K562 (cell line): ENCODE measurements at regions not wholly inside any gene's neighbourhood (a gene's known extent, or its start where the extent isn't known, plus 50 kb on each side); places are given as distances from the start of the nearest gene placed in this dataset.

ENCODE experiments used
- C11orf30 ChIP-seq: fragments of 450-650 bp; IDR thresholded peaks from 2 replicates; pipeline ENCODE4 v1.6.1; 2016; ENCODE audit warnings: low read depth, mild to moderate bottlenecking
- DPF2 ChIP-seq: fragments of 450-650 bp; IDR thresholded peaks from 2 replicates; pipeline ENCODE4 v1.6.1; 2016
- E2F1 ChIP-seq: sonication (generic); formaldehyde crosslinking; IDR thresholded peaks from 2 replicates; pipeline ENCODE4 v1.8.1; 2023; ENCODE audit warnings: mild to moderate bottlenecking, missing genetic modification reagents, moderate library complexity
- ETS1 ChIP-seq: conservative IDR thresholded peaks from 2 replicates; pipeline ENCODE4 v1.6.1; 2011; ENCODE audit warnings: low read depth, mild to moderate bottlenecking, low read length; ENCODE audit not compliant: control insufficient read depth
- EZH2 ChIP-seq: IDR thresholded peaks from 2 replicates; pipeline ENCODE4 v1.6.1; 2012; ENCODE audit warnings: low read depth, mild to moderate bottlenecking, inconsistent platforms, low read length, borderline replicate concordance
- FUS ChIP-seq: fragments of 200-400 bp; formaldehyde crosslinking; optimal IDR thresholded peaks from 2 replicates; pipeline ENCODE3; 2017; ENCODE audit warnings: low read depth, low read length
- HMGN3 ChIP-seq: IDR thresholded peaks from 2 replicates; pipeline ENCODE4 v1.6.1; 2011; ENCODE audit warnings: borderline replicate concordance, low read depth, mild to moderate bottlenecking, mixed read lengths, low read length; ENCODE audit not compliant: insufficient read length; ENCODE audit errors: extremely low read depth
- MEIS2 ChIP-seq: fragments of 450-650 bp; IDR thresholded peaks from 2 replicates; pipeline ENCODE4 v1.6.1; 2014; ENCODE audit warnings: mild to moderate bottlenecking; ENCODE audit not compliant: partially characterized antibody
- MGA ChIP-seq: fragments of 450-650 bp; IDR thresholded peaks from 2 replicates; pipeline ENCODE4 v1.6.1; 2016; ENCODE audit warnings: mild to moderate bottlenecking, moderate library complexity
- PML ChIP-seq: IDR thresholded peaks from 2 replicates; pipeline ENCODE4 v1.6.1; 2012; ENCODE audit warnings: low read length, inconsistent platforms
- PTBP1 ChIP-seq: fragments of 200-400 bp; formaldehyde crosslinking; IDR thresholded peaks from 2 replicates; pipeline ENCODE4 v1.6.1; 2017; ENCODE audit warnings: low read depth, low read length
- RFX7 ChIP-seq: fragments of 250-450 bp; sonication (Bioruptor Pico); IDR thresholded peaks from 2 replicates; pipeline ENCODE4 v1.5.1; 2021; ENCODE audit warnings: mild to moderate bottlenecking
- SPI1 ChIP-seq: IDR thresholded peaks from 2 replicates; pipeline ENCODE4 v1.6.1; 2011; ENCODE audit warnings: low read depth, low read length, control low read depth, borderline replicate concordance
- ZNF584 ChIP-seq: fragments of 200-800 bp; sonication (Bioruptor generic); IDR thresholded peaks from 2 replicates; pipeline ENCODE4 v1.6.1; 2016; ENCODE audit warnings: low read depth, mild to moderate bottlenecking, missing genetic modification characterization, missing compliant biosample characterization
- ZNF766 ChIP-seq: fragments of 200-800 bp; sonication (Bioruptor generic); conservative IDR thresholded peaks from 2 replicates; pipeline ENCODE4 v1.6.1; 2016; ENCODE audit warnings: missing genetic modification characterization, missing compliant biosample characterization

GRCh38 chr2:64212801-64213321 lies 68.6 kb upstream of the PELI1 start (continued):
- TF ChIP-seq C11orf30 = peak; percentile 85
- no peak for TF ChIP-seq PTBP1
- TF ChIP-seq EZH2 = no peak
- no peak for TF ChIP-seq PML
- no peak for TF ChIP-seq E2F1
- TF ChIP-seq HMGN3 = no peak
- TF ChIP-seq MEIS2 = no peak
- peak; percentile 47; the same call in 1 of the 2 replicates for TF ChIP-seq ZNF766 (CRISPR knock-in tag)
- no peak for TF ChIP-seq MGA
- no peak for TF ChIP-seq ETS1
- TF ChIP-seq ZNF584 (CRISPR knock-in tag) = no peak; the same call in 1 of the 2 replicates
- TF ChIP-seq RFX7 (CRISPR knock-in tag) = no peak
- TF ChIP-seq FUS = no peak
- TF ChIP-seq SPI1 = no peak
- 0 out of 2 replicates have a peak, but pooled peaks have one; percentile 61 for TF ChIP-seq DPF2
